Caco-2 (cell line): ENCODE measurements at regions not wholly inside any gene's neighbourhood (a gene's known extent, or its start where the extent isn't known, plus 50 kb on each side); places are given as distances from the start of the nearest gene placed in this dataset.

Source experiments
- BruUV-seq: library from RNA; stranded (reverse); fragments of 400-500 nt; replicated peaks from 2 replicates; lab custom pipeline; 2021; lab: Mats Ljungman, UMichigan
- CTCF ChIA-PET: fragments of 300-600 bp; sonication (Branson Sonifier 250); formaldehyde crosslinking; loops from one replicate; lab custom pipeline; 2022; ENCODE audit warnings: antibody characterized with exemption; lab: Charles Lee
- POLR2A ChIA-PET: fragments of 300-600 bp; sonication (Branson Sonifier 250); formaldehyde crosslinking; loops from one replicate; lab custom pipeline; 2022; ENCODE audit warnings: antibody characterized with exemption; lab: Charles Lee
- DNase-seq, 2 experiments: peaks; one replicate each; pipeline versions ENCODE4 v3.0.0 to v3.0.0-alpha.2; 2020 to 2022
- H3K27me3 ChIP-seq: replicated peaks from 2 replicates; pipeline ENCODE4 v1.6.0; 2011; ENCODE audit warnings: low read length; ENCODE audit not compliant: control insufficient read depth, insufficient read depth
- H3K36me3 ChIP-seq: 2 replicates; pipeline ENCODE4 v1.5.1; 2011; ENCODE audit warnings: low read length; ENCODE audit not compliant: control insufficient read depth, insufficient read depth
- H3K4me1 ChIP-seq: fragments of 250-450 bp; sonication (Bioruptor Pico); 2 replicates; pipeline ENCODE4 v1.5.1; 2020; ENCODE audit warnings: mild to moderate bottlenecking
- H3K4me3 ChIP-seq: 2 replicates; pipeline ENCODE4 v1.5.1; 2011; ENCODE audit warnings: low read depth, mild to moderate bottlenecking, control low read depth, low read length
- H3K9me3 ChIP-seq: fragments of 250-450 bp; sonication (Bioruptor Pico); 2 replicates; pipeline ENCODE4 v1.5.1; 2020; ENCODE audit warnings: mild to moderate bottlenecking, moderate library complexity
- H3K27ac Mint-ChIP-seq: one replicate; pipeline ENCODE4 v1.8.0; 2022; ENCODE audit warnings: mixed read lengths; ENCODE audit not compliant: unreplicated experiment
- H3K27me3 Mint-ChIP-seq: one replicate; pipeline ENCODE4 v1.8.0; 2022; ENCODE audit warnings: mixed read lengths; ENCODE audit not compliant: insufficient read depth, unreplicated experiment
- H3K36me3 Mint-ChIP-seq: one replicate; pipeline ENCODE4 v1.8.0; 2022; ENCODE audit warnings: mild to moderate bottlenecking, mixed read lengths; ENCODE audit not compliant: insufficient read depth, unreplicated experiment
- H3K4me1 Mint-ChIP-seq: one replicate; pipeline ENCODE4 v1.8.0; 2022; ENCODE audit warnings: low read depth, mixed read lengths; ENCODE audit not compliant: unreplicated experiment
- H3K4me3 Mint-ChIP-seq: one replicate; pipeline ENCODE4 v1.8.0; 2022; ENCODE audit warnings: mild to moderate bottlenecking, moderate library complexity, mixed read lengths; ENCODE audit not compliant: unreplicated experiment
- H3K9me3 Mint-ChIP-seq: one replicate; pipeline ENCODE4 v1.8.0; 2022; ENCODE audit warnings: mixed read lengths; ENCODE audit not compliant: unreplicated experiment
- intact Hi-C: fragments of 100-400 bp; cut with micrococcal nuclease; formaldehyde crosslinking; loops from one replicate; pipeline ENCODE4 v1.10.0; 2022; ENCODE audit not compliant: unreplicated experiment
- TF ChIP-seq, protein P1 (sequence below), 2 experiments: fragments of 200-600 bp in 1 of 2; IDR thresholded peaks; 1 replicate in 1 of 2; 2 replicates in 1 of 2; pipeline versions ENCODE4 v1.5.1 to v1.8.0; 2011 to 2022; ENCODE audit warnings: antibody characterized with exemption in 1 of 2, control low read depth in 1 of 2, inconsistent platforms in 1 of 2, low read depth in 1 of 2, low read length in 1 of 2, mild to moderate bottlenecking in 1 of 2, moderate library complexity in 1 of 2; ENCODE audit not compliant: insufficient read depth in 1 of 2, severe bottlenecking in 1 of 2, unreplicated experiment in 1 of 2

DNA sequence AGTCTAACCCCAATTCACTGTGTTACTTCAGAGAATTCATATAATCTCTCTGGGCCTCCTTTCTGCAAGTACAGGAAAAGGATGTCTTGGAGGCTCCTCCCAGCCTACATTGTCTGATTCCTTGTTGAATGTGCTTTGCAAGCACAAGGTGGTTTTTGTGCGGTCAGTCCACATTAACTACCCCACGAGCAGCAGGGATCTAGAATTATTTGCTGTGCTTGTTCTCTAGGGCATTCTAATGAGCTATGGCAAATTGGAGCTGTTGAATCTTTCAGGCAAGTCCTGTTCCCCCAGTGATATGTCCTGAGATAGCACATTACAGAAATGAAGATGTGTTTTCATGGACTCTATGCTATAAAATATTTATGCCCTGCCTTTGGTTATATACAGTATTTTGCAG is 349.4 kb downstream of the SLC4A3 start:
- H3K36me3 ChIP-seq, result no peaks in the 10 kb centered on the region
- Mint-ChIP-seq H3K27ac (no peak overlapping the region), H3K4me1 (no peaks in the 10 kb centered on the region), H3K9me3 (no peaks in the 10 kb centered on the region), H3K4me3 (no peak overlapping the region), H3K36me3 (no peaks in the 10 kb centered on the region), H3K27me3 (peaks cover 2% of the 10 kb centered on the region)
- H3K9me3 ChIP-seq, result no peaks in the 10 kb centered on the region
- POLR2A ChIA-PET, result no interaction called here
- TF ChIP-seq, protein P1, sequence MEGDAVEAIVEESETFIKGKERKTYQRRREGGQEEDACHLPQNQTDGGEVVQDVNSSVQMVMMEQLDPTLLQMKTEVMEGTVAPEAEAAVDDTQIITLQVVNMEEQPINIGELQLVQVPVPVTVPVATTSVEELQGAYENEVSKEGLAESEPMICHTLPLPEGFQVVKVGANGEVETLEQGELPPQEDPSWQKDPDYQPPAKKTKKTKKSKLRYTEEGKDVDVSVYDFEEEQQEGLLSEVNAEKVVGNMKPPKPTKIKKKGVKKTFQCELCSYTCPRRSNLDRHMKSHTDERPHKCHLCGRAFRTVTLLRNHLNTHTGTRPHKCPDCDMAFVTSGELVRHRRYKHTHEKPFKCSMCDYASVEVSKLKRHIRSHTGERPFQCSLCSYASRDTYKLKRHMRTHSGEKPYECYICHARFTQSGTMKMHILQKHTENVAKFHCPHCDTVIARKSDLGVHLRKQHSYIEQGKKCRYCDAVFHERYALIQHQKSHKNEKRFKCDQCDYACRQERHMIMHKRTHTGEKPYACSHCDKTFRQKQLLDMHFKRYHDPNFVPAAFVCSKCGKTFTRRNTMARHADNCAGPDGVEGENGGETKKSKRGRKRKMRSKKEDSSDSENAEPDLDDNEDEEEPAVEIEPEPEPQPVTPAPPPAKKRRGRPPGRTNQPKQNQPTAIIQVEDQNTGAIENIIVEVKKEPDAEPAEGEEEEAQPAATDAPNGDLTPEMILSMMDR (IDR thresholded peaks at IDR 0.05; ENCODE audit: insufficient read depth in 1 of 2, low read depth in 1 of 2, low read length in 1 of 2, severe bottlenecking in 1 of 2, unreplicated experiment in 1 of 2), result no peak
- intact Hi-C loops, result no loop called here
- CTCF ChIA-PET, result no interaction called here
- H3K27me3 ChIP-seq, result no peaks in the 10 kb centered on the region
- DNase-seq, result no peak
- H3K4me3 ChIP-seq, result no peak overlapping the region
- no TSS peak for BruUV-seq
- no peaks in the 10 kb centered on the region for H3K4me1 ChIP-seq

DNA sequence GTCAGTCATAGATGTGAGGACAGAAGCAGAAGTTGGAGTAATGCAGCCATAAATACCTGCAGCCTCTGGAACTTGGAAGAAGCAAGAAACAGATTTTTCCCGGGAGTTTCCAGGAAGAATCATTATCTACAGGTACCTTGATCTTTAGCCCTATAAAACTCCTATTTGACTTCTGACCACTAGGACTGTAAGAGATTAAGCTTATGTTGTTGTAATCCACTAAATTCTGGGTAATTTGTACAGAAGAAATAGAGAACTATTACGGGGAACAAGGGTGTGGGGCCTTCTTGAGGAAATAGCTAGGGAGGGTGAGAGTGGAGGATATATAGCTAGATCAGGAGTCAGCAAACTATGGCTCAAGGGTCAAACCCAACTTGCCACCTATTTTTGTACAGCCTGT is 353.2 kb downstream of the SLC4A3 start:
- Mint-ChIP-seq H3K27ac (no peak overlapping the region), H3K4me1 (no peaks in the 10 kb centered on the region), H3K27me3 (no peaks in the 10 kb centered on the region), H3K9me3 (no peaks in the 10 kb centered on the region), H3K36me3 (no peaks in the 10 kb centered on the region), H3K4me3 (no peak overlapping the region)
- Histone ChIP-seq H3K27me3 (no peaks in the 10 kb centered on the region), H3K4me3 (no peak overlapping the region), H3K9me3 (no peaks in the 10 kb centered on the region; the same call in 1 of the 2 replicates), H3K36me3 (no peaks in the 10 kb centered on the region), H3K4me1 (no peaks in the 10 kb centered on the region)
- ChIA-PET CTCF (no interaction called here), POLR2A (no interaction called here)
- intact Hi-C loops, result no loop called here
- DNase-seq, result no peak
- TF ChIP-seq, protein P1 (IDR thresholded peaks at IDR 0.05; ENCODE audit: insufficient read depth in 1 of 2, low read depth in 1 of 2, low read length in 1 of 2, severe bottlenecking in 1 of 2, unreplicated experiment in 1 of 2), result no peak
- no TSS peak for BruUV-seq

DNA sequence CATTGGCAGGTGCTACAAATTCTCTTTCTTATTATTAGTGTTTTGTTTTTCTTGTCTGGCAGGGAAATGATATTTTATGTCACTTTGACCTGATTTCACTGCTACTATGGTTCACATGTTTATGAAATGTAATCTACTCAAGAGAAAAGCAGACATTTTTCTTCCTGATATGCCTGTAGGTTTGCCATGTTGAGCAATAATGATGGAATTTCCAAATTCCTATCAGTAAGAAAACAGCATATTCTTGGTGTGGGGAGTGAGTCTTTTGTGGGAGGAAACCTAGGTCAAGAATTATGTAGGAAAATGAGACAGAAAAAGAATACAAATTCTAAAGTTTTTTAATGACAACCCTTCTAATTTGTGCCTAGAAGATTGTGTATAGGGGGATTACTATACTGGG is 356.4 kb downstream of the SLC4A3 start:
- H3K4me1 Mint-ChIP-seq, result no peaks in the 10 kb centered on the region
- CTCF ChIA-PET, result no interaction called here
- TF ChIP-seq, protein P1 (IDR thresholded peaks at IDR 0.05; ENCODE audit: insufficient read depth in 1 of 2, low read depth in 1 of 2, low read length in 1 of 2, severe bottlenecking in 1 of 2, unreplicated experiment in 1 of 2), result no peak
- no peak overlapping the region for H3K27ac Mint-ChIP-seq
- Histone ChIP-seq H3K9me3 (no peaks in the 10 kb centered on the region; the same call in 1 of the 2 replicates), H3K36me3 (no peaks in the 10 kb centered on the region), H3K27me3 (no peaks in the 10 kb centered on the region), H3K4me1 (no peaks in the 10 kb centered on the region), H3K4me3 (no peak overlapping the region)
- no peaks in the 10 kb centered on the region for H3K27me3 Mint-ChIP-seq
- BruUV-seq, result no TSS peak
- H3K9me3 Mint-ChIP-seq, result no peaks in the 10 kb centered on the region
- POLR2A ChIA-PET, result no interaction called here
- no peak overlapping the region for H3K4me3 Mint-ChIP-seq
- H3K36me3 Mint-ChIP-seq, result no peaks in the 10 kb centered on the region
- intact Hi-C loops, result no loop called here
- no peak for DNase-seq
